ENCODE measurements at regions not wholly inside any gene's neighbourhood (a gene's known extent, or its start where the extent isn't known, plus 50 kb on each side); places are given as distances from the start of the nearest gene placed in this dataset.

DNA sequence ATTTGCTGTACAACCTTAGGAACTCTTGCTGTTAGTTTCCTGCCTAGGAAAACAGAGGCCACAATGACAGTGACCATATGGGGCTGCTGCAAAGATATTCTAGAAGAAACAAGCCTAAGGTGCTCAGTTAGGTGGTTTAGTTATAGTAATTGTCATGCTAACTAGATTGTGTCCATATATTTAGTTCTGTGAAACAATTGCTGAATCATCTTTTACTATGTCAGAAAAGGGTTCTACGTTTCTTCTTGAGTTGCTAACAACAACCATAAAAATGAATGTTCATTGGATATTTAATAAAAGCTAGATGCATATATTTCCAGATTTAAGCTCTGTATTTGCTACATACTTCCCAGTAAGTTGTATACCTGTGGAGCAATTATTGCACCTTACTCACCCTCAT, 597.2 kb upstream of the KLHL29 start:
- TF ChIP-seq, protein P1, sequence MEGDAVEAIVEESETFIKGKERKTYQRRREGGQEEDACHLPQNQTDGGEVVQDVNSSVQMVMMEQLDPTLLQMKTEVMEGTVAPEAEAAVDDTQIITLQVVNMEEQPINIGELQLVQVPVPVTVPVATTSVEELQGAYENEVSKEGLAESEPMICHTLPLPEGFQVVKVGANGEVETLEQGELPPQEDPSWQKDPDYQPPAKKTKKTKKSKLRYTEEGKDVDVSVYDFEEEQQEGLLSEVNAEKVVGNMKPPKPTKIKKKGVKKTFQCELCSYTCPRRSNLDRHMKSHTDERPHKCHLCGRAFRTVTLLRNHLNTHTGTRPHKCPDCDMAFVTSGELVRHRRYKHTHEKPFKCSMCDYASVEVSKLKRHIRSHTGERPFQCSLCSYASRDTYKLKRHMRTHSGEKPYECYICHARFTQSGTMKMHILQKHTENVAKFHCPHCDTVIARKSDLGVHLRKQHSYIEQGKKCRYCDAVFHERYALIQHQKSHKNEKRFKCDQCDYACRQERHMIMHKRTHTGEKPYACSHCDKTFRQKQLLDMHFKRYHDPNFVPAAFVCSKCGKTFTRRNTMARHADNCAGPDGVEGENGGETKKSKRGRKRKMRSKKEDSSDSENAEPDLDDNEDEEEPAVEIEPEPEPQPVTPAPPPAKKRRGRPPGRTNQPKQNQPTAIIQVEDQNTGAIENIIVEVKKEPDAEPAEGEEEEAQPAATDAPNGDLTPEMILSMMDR (conservative IDR thresholded peaks at IDR 0.05): no peak
- TF ChIP-seq ZFX (IDR thresholded peaks at IDR 0.05): no peak

Data from C4-2B (cell line).